DOHH2 (cell line): ENCODE measurements at regions not wholly inside any gene's neighbourhood (a gene's known extent, or its start where the extent isn't known, plus 50 kb on each side); places are given as distances from the start of the nearest gene placed in this dataset.

Experiments
- CTCF ChIP-seq: fragments of 200-600 bp; sonication (generic); IDR thresholded peaks from one replicate; pipeline ENCODE4 v1.5.1; 2014; ENCODE audit warnings: antibody characterized with exemption, mild to moderate bottlenecking, low read depth, low read length; ENCODE audit not compliant: poor library complexity, severe bottlenecking
- EZH2phosphoT487 ChIP-seq: fragments of 200-600 bp; sonication (generic); IDR thresholded peaks from 2 replicates; pipeline ENCODE4 v1.6.1; 2017; ENCODE audit warnings: borderline replicate concordance, mild to moderate bottlenecking, antibody characterized with exemption, low read length, moderate library complexity, mixed read lengths

GRCh38 chr5:40240671-40241070 is 439.0 kb upstream of the PTGER4 start:
- no peak for TF ChIP-seq CTCF
- no peak for TF ChIP-seq EZH2phosphoT487
